ENCODE measurements at regions not wholly inside any gene's neighbourhood (a gene's known extent, or its start where the extent isn't known, plus 50 kb on each side); places are given as distances from the start of the nearest gene placed in this dataset.

- no peak for DNase-seq
Observed at GRCh38 chr12:111102102-111102739, 181.8 kb upstream of the MYL2 start.

- DNase-seq = no peak
Observed at GRCh38 chr12:111101003-111101402, 180.6 kb upstream of the MYL2 start.

GRCh38 chr12:111100554-111100953 lies 180.2 kb upstream of the MYL2 start:
- no peak for DNase-seq

GRCh38 chr12:111100003-111100402 lies 179.6 kb upstream of the MYL2 start:
- no peak for DNase-seq

GRCh38 chr12:111099186-111099585 lies 178.8 kb upstream of the MYL2 start:
- DNase-seq = no peak

- no peak for DNase-seq
Observed at GRCh38 chr12:111094157-111095010, 174.0 kb upstream of the MYL2 start.

- DNase-seq = no peak
Observed at GRCh38 chr12:111093428-111094142, 173.2 kb upstream of the MYL2 start.

- DNase-seq = no peak
Observed at GRCh38 chr12:111091051-111091450, 170.7 kb upstream of the MYL2 start.

- DNase-seq = no peak
Observed at GRCh38 chr12:111089616-111090015, 169.2 kb upstream of the MYL2 start.

- no peak for DNase-seq
Observed at GRCh38 chr12:111088409-111088808, 168.0 kb upstream of the MYL2 start.

- no peak for DNase-seq
Observed at GRCh38 chr12:111086947-111087700, 166.7 kb upstream of the MYL2 start.

GRCh38 chr12:111085096-111085495 lies 164.7 kb upstream of the MYL2 start:
- no peak for DNase-seq

- DNase-seq = no peak
Observed at GRCh38 chr12:111084605-111085004, 164.2 kb upstream of the MYL2 start.

GRCh38 chr12:111084158-111084557 lies 163.8 kb upstream of the MYL2 start:
- no peak for DNase-seq

GRCh38 chr12:111081600-111081999 lies 161.2 kb upstream of the MYL2 start:
- no peak for DNase-seq

- DNase-seq = no peak
Observed at GRCh38 chr12:111078731-111079130, 158.4 kb upstream of the MYL2 start.

- no peak for DNase-seq
Observed at GRCh38 chr12:111076611-111077451, 156.5 kb upstream of the MYL2 start.

- DNase-seq = no peak
Observed at GRCh38 chr12:111076199-111076598, 155.8 kb upstream of the MYL2 start.

GRCh38 chr12:111074965-111075364 lies 154.6 kb upstream of the MYL2 start:
- DNase-seq = no peak

GRCh38 chr12:111074559-111074958 lies 154.2 kb upstream of the MYL2 start:
- no peak for DNase-seq

- no peak for DNase-seq
Observed at GRCh38 chr12:111073370-111073769, 153.0 kb upstream of the MYL2 start.

- DNase-seq = no peak
Observed at GRCh38 chr12:111072299-111072698, 151.9 kb upstream of the MYL2 start.

Data from NCI-H2029 (cell line).